ENCODE measurements at regions not wholly inside any gene's neighbourhood (a gene's known extent, or its start where the extent isn't known, plus 50 kb on each side); places are given as distances from the start of the nearest gene placed in this dataset.

DNA sequence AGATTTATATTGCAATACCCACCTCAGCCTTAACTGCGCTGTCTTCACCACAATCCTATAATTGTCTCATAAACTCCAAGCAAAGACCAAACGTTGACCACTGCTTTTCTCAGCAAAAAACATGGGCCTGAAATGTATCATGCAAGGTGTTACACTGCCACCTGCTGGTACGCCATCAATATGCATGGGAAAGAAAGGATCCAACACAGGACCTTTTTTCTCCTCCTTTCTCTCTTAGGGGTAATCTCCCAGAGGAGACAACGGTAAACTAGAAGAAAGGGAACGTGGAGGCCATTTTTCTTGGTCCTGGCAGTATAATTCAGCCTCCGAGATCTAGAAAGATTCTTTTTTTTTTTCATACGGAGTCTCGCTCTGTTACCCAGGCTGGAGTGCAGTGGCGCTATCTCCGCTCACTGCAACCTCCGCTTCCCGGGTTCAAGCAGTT, 79.1 kb upstream of the MPP7 start:
- Histone ChIP-seq H3K4me3 (no peak overlapping the region), H3K27me3 (no peaks in the 10 kb centered on the region), H3K4me1 (peaks cover 0 to 4% (median 1%) of the 10 kb centered on the region in 4 donors), H3K27ac (peak overlapping the region in 1 of 4 donors; percentile 1), H3K36me3 (no peaks in the 10 kb centered on the region), H3K9me3 (no peaks in the 10 kb centered on the region)
- TF ChIP-seq, protein P1, sequence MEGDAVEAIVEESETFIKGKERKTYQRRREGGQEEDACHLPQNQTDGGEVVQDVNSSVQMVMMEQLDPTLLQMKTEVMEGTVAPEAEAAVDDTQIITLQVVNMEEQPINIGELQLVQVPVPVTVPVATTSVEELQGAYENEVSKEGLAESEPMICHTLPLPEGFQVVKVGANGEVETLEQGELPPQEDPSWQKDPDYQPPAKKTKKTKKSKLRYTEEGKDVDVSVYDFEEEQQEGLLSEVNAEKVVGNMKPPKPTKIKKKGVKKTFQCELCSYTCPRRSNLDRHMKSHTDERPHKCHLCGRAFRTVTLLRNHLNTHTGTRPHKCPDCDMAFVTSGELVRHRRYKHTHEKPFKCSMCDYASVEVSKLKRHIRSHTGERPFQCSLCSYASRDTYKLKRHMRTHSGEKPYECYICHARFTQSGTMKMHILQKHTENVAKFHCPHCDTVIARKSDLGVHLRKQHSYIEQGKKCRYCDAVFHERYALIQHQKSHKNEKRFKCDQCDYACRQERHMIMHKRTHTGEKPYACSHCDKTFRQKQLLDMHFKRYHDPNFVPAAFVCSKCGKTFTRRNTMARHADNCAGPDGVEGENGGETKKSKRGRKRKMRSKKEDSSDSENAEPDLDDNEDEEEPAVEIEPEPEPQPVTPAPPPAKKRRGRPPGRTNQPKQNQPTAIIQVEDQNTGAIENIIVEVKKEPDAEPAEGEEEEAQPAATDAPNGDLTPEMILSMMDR (IDR thresholded peaks at IDR 0.05): peak; percentile 92 to 98 (median 96)
- TF ChIP-seq POLR2A (IDR thresholded peaks at IDR 0.05): no peak
- TF ChIP-seq POLR2AphosphoS5 (IDR thresholded peaks at IDR 0.05): peak in 2 of 4 donors; percentile 49 to 60
- peak; percentile 92 for DNase-seq
- intact Hi-C loops (cut with DNase I): loop anchor here (1.0 to 10.0 kb wide), 5 partner anchors 47 to 937 kb away; no protein-coding TSS in a partner anchor
- 42 to 43% methylated on average over 12 of the region's 12 CpGs for WGBS, 2 donors

DNA sequence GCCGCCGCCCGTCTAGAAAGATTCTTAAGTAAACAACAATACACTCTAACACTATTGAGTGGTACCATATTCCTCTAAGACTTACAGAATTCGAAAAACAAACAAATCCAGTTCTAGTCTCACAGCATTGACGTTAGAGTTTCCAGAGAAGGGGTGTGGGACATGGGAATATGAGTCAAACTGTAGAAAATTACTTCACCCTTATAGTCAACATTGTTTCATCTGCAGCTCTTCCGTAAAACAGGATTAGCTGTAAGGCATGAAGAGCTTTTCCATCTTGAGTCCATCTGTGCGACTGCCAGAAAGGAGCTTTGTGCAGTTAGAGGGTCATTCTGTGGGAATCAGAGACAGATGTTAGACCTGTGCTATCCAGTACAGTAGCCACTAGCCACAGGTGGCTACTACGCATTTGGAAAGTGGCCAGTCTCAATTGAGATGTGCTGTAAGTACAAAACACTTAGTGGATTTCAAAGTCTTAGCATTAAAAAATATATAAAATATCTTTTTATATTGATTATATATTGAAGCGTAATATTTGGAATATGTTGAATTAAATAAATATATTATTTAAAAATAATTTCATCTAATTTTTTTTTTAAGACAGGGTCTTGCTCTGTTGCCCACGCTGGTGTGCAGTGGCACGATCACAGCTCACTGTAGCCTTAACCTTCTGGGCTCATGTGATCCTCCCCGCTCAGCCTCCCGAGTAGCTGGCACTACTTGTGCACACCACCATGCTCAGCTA, 79.8 kb upstream of the MPP7 start:
- H3K4me3 ChIP-seq: no peak overlapping the region
- H3K36me3 ChIP-seq: no peaks in the 10 kb centered on the region
- H3K9me3 ChIP-seq: no peaks in the 10 kb centered on the region
- DNase-seq: no peak
- H3K27me3 ChIP-seq: no peaks in the 10 kb centered on the region
- H3K4me1 ChIP-seq: peaks cover 0 to 6% (median 2%) of the 10 kb centered on the region in 4 donors
- intact Hi-C loops (cut with DNase I): loop anchor here (1.0 to 10.0 kb wide), 4 partner anchors 80 to 938 kb away; no protein-coding TSS in a partner anchor
- no peak overlapping the region for H3K27ac ChIP-seq
- no peak for TF ChIP-seq POLR2AphosphoS5 (IDR thresholded peaks at IDR 0.05)
- no peak for TF ChIP-seq POLR2A (IDR thresholded peaks at IDR 0.05)
- TF ChIP-seq EP300 (IDR thresholded peaks at IDR 0.05): no peak
- TF ChIP-seq, protein P1 (IDR thresholded peaks at IDR 0.05): no peak
- WGBS, 2 donors: 62 to 79% methylated on average over 13 of the region's 13 CpGs

DNA sequence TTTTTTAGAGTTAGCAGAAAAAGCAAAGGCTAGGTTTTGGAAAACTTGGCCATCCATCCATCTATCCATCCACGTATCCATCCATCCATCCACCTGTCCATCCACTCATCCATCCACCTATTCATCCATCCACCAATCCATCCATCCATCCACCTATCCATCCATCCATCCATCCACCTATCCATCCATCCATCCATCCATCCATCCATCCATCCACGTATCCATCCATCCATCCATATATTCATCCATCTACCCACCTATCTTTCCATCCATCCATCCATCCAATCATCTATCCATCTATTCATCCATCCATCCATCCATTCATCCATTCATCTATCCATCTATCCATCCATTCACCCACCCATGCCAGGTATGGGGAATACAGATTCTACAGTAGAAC, 81.7 kb upstream of the MPP7 start:
- 92% methylated on average over 2 of the region's 2 CpGs for WGBS, 2 donors
- no peaks in the 10 kb centered on the region for H3K36me3 ChIP-seq
- H3K27ac ChIP-seq: no peak overlapping the region
- no peak overlapping the region for H3K4me3 ChIP-seq
- H3K4me1 ChIP-seq: peaks cover 0 to 6% (median 2%) of the 10 kb centered on the region in 4 donors
- no peak for TF ChIP-seq POLR2A (IDR thresholded peaks at IDR 0.05)
- TF ChIP-seq, protein P1 (IDR thresholded peaks at IDR 0.05): no peak
- no peak for TF ChIP-seq POLR2AphosphoS5 (IDR thresholded peaks at IDR 0.05)
- no peak for TF ChIP-seq EP300 (IDR thresholded peaks at IDR 0.05)
- no peaks in the 10 kb centered on the region for H3K27me3 ChIP-seq
- no peaks in the 10 kb centered on the region for H3K9me3 ChIP-seq
- DNase-seq: no peak
- intact Hi-C loops (cut with DNase I): loop anchor here (5.0 to 10.0 kb wide), 2 partner anchors 642 to 940 kb away; no protein-coding TSS in a partner anchor

DNA sequence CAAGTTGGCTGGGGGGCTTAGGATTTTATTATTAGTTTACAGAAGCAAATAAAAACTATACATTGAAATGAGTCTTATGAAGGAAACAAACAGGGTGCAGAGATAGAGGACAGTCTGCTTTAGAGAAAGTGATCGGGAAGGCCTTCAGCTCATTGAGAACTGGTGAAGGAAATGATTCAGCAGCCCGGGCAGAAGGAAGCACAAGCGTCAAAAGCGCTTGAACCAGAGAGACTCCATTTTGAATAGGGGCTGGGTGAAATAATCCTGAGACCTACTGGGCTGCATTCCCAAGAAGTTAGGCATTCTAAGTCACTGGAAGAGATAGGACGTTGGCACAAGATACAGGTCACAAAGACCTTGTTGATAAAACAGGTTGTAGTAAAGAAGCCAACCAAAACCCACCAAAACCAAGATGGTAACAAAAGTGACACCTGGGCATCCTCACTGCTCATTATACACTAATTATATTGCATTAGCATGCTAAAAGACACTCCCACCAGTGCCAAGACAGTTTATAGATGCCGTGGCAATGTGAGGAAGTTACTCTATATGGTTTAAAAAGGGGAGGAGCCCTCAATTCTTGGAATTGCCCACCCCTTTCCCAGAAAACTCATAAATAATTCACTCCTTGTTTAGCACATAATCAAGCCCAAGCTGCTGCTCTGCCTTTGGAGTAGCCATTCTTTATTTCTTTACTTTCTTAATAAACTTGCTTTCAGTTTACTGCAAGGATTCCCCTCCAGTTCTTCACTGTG, 83.1 kb upstream of the MPP7 start:
- H3K9me3 ChIP-seq: no peaks in the 10 kb centered on the region
- no peaks in the 10 kb centered on the region for H3K36me3 ChIP-seq
- intact Hi-C loops (cut with DNase I): loop anchor here (10.0 kb wide), 1 partner anchor 941 kb away; no protein-coding TSS in a partner anchor
- 85 to 87% methylated on average over 6 of the region's 6 CpGs for WGBS, 2 donors
- TF ChIP-seq, protein P1 (IDR thresholded peaks at IDR 0.05): no peak
- TF ChIP-seq POLR2AphosphoS5 (IDR thresholded peaks at IDR 0.05) (no peak), EP300 (IDR thresholded peaks at IDR 0.05) (no peak), POLR2A (IDR thresholded peaks at IDR 0.05) (no peak)
- H3K27me3 ChIP-seq: no peaks in the 10 kb centered on the region
- H3K4me1 ChIP-seq: peaks cover 0 to 6% (median 2%) of the 10 kb centered on the region in 4 donors
- peak overlapping the region in 1 of 4 donors; percentile 17 for H3K27ac ChIP-seq
- H3K4me3 ChIP-seq: no peak overlapping the region
- DNase-seq: no peak
